ENCODE measurements at regions not wholly inside any gene's neighbourhood (a gene's known extent, or its start where the extent isn't known, plus 50 kb on each side); places are given as distances from the start of the nearest gene placed in this dataset.
A peak's percentile ranks its signal among the peaks of the same experiment; 100 is the strongest.

- peak overlapping the region; percentile 80 for H3K27ac Mint-ChIP-seq
Observed at GRCh38 chrX:9252182-9252581, 212.7 kb upstream of the TBL1X start.

More at GRCh38 chrX:9252182-9252581, 212.7 kb upstream of the TBL1X start:
- DNase-seq (ENCODE audit: low spot score) = peak; percentile 34
- Histone ChIP-seq H3K27me3 (ENCODE audit: insufficient read depth) (no peaks in the 10 kb centered on the region), H4K20me1 (replicated peaks; ENCODE audit: insufficient read depth) (no peaks in the 10 kb centered on the region), H3K4me2 (no peak overlapping the region), H3K9me2 (ENCODE audit: insufficient read depth) (no peaks in the 10 kb centered on the region), H3K27ac (ENCODE audit: low read depth) (peak overlapping the region; percentile 58; the same call in 1 of the 2 replicates), H3K4me1 (ENCODE audit: insufficient read depth) (peaks cover 5% of the 10 kb centered on the region; the same call in 1 of the 2 replicates), H3K36me3 (ENCODE audit: insufficient read depth) (no peaks in the 10 kb centered on the region), H3F3A (replicated peaks; ENCODE audit: low read depth) (no peaks in the 10 kb centered on the region), H3K79me2 (replicated peaks; ENCODE audit: insufficient read depth) (no peaks in the 10 kb centered on the region), H3K4me3 (no peak overlapping the region), H2AFZ (no peak overlapping the region)
- peaks cover 27% of the 10 kb centered on the region for H3K9me3 Mint-ChIP-seq
- no peaks in the 10 kb centered on the region for H3K27me3 Mint-ChIP-seq (ENCODE audit: insufficient read depth, low read depth, poor library complexity)
- TF ChIP-seq ZNF331 (CRISPR knock-in tag; IDR thresholded peaks at IDR 0.05; ENCODE audit: low read depth) (no peak), EZH2 (IDR thresholded peaks at IDR 0.05; ENCODE audit: low read depth, unreplicated experiment) (no peak), CREB1 (CRISPR knock-in tag; IDR thresholded peaks at IDR 0.05; ENCODE audit: low read depth) (0 out of 2 replicates have a peak, but pooled peaks have one; percentile 26), NANOG (IDR thresholded peaks at IDR 0.05; ENCODE audit: borderline replicate concordance) (0 out of 2 replicates have a peak, but pooled peaks have one; percentile 51), ZNF462 (CRISPR knock-in tag; IDR thresholded peaks at IDR 0.05) (peak; percentile 52)
- H3K36me3 Mint-ChIP-seq (ENCODE audit: low read depth) = peaks cover 25% of the 10 kb centered on the region; the same call in 2 of the 3 replicates
- H3K4me1 Mint-ChIP-seq = peaks cover 14% of the 10 kb centered on the region; the same call in 2 of the 3 replicates
- peak; percentile 83 for ATAC-seq
- no peak overlapping the region for H3K4me3 Mint-ChIP-seq

Measured in GM23338 (cell line).